GM19351 (cell line): ENCODE measurements at regions not wholly inside any gene's neighbourhood (a gene's known extent, or its start where the extent isn't known, plus 50 kb on each side); places are given as distances from the start of the nearest gene placed in this dataset.
"Not testable (repeated sequence)": the region's sequence is repeated elsewhere in the genome, so short reads cannot be mapped to it uniquely, and the experiment has no call there.

ENCODE experiments used
- ATAC-seq: cut with Tn5 transposase; IDR thresholded peaks from one replicate; pipeline ENCODE4 v1.9.1; 2021; ENCODE audit warnings: mild to moderate bottlenecking, moderate library complexity; ENCODE audit not compliant: unreplicated experiment

- ATAC-seq, result no peak
Observed at GRCh38 chr5:38675443-38675842, 119.0 kb upstream of the LIFR start.

GRCh38 chr5:38677636-38678035, 121.2 kb upstream of the LIFR start:
- no peak for ATAC-seq

- no peak for ATAC-seq
Observed at GRCh38 chr5:38678076-38678475, 121.6 kb upstream of the LIFR start.

GRCh38 chr5:38678697-38679096, 122.3 kb upstream of the LIFR start:
- not testable (repeated sequence) for ATAC-seq

GRCh38 chr5:38680094-38680825, 123.8 kb upstream of the LIFR start:
- no peak for ATAC-seq

GRCh38 chr5:38681029-38681706, 124.7 kb upstream of the LIFR start:
- ATAC-seq, result no peak

- no peak for ATAC-seq
Observed at GRCh38 chr5:38681966-38682365, 125.5 kb upstream of the LIFR start.

- ATAC-seq, result no peak
Observed at GRCh38 chr5:38686658-38687057, 130.2 kb upstream of the LIFR start.

- no peak for ATAC-seq
Observed at GRCh38 chr5:38692346-38692745, 135.9 kb upstream of the LIFR start.

- ATAC-seq, result no peak
Observed at GRCh38 chr5:38692781-38693527, 136.5 kb upstream of the LIFR start.

GRCh38 chr5:38695021-38695958, 138.8 kb upstream of the LIFR start:
- ATAC-seq, result no peak

- ATAC-seq, result no peak
Observed at GRCh38 chr5:38697013-38697412, 140.6 kb upstream of the LIFR start.

- not testable (repeated sequence) for ATAC-seq
Observed at GRCh38 chr5:38705529-38705928, 140.3 kb upstream of the OSMR start.

GRCh38 chr5:38706376-38706775, 139.4 kb upstream of the OSMR start:
- no peak for ATAC-seq

GRCh38 chr5:38707352-38708210, 138.2 kb upstream of the OSMR start:
- no peak for ATAC-seq

- no peak for ATAC-seq
Observed at GRCh38 chr5:38709678-38710306, 136.0 kb upstream of the OSMR start.

GRCh38 chr5:38710627-38711026, 135.2 kb upstream of the OSMR start:
- ATAC-seq, result no peak

GRCh38 chr5:38712391-38712790, 133.4 kb upstream of the OSMR start:
- no peak for ATAC-seq

- no peak for ATAC-seq
Observed at GRCh38 chr5:38714240-38714639, 131.6 kb upstream of the OSMR start.
